ENCODE measurements at regions not wholly inside any gene's neighbourhood (a gene's known extent, or its start where the extent isn't known, plus 50 kb on each side); places are given as distances from the start of the nearest gene placed in this dataset.

DNA sequence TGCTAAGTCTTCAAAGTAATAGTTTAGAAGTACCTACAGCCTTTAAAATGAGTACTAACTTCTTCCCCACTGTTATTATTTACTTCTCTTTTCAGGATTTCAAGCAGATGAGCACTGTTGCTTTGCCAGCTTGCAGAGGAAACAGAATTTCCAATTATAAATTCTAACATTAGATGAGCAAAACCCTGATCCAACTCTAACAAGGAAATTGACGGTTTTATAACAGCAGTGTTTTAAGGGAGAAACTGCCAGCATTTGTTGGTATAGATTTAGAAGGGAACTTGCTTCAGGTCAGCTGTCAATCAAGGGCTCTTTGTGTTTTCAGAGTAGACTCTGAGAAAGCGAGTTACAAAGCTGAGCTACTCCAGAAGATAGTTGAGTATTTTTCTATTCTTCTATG is 120.5 kb downstream of the RAP2A start:
- H3K27me3 ChIP-seq (ENCODE audit: insufficient read depth, low read length) = no peaks in the 10 kb centered on the region
- H3F3A ChIP-seq (ENCODE audit: insufficient read depth, low read length) = no peaks in the 10 kb centered on the region
- no peaks in the 10 kb centered on the region for H3K9me3 ChIP-seq (ENCODE audit: low read length)
- H2AFZ ChIP-seq (ENCODE audit: low read length) = no peak overlapping the region
- H3K4me2 ChIP-seq (ENCODE audit: low read length) = no peak overlapping the region
- H3K9me2 ChIP-seq (ENCODE audit: low read depth, low read length) = no peaks in the 10 kb centered on the region
- no peaks in the 10 kb centered on the region for H3K36me3 ChIP-seq (ENCODE audit: insufficient read depth, low read length)
- no peaks in the 10 kb centered on the region for H3K79me2 ChIP-seq (ENCODE audit: insufficient read depth, low read length)
- no peak overlapping the region for H3K9ac ChIP-seq (ENCODE audit: low read length)
- no peaks in the 10 kb centered on the region for H3K4me1 ChIP-seq (ENCODE audit: insufficient read depth, low read length, severe bottlenecking)
- H3K27ac ChIP-seq (ENCODE audit: low read depth, low read length, poor library complexity, severe bottlenecking) = no peak overlapping the region
- TF ChIP-seq EZH2 (IDR thresholded peaks at IDR 0.05; ENCODE audit: borderline replicate concordance, low read length) = no peak
- TF ChIP-seq, protein P1, sequence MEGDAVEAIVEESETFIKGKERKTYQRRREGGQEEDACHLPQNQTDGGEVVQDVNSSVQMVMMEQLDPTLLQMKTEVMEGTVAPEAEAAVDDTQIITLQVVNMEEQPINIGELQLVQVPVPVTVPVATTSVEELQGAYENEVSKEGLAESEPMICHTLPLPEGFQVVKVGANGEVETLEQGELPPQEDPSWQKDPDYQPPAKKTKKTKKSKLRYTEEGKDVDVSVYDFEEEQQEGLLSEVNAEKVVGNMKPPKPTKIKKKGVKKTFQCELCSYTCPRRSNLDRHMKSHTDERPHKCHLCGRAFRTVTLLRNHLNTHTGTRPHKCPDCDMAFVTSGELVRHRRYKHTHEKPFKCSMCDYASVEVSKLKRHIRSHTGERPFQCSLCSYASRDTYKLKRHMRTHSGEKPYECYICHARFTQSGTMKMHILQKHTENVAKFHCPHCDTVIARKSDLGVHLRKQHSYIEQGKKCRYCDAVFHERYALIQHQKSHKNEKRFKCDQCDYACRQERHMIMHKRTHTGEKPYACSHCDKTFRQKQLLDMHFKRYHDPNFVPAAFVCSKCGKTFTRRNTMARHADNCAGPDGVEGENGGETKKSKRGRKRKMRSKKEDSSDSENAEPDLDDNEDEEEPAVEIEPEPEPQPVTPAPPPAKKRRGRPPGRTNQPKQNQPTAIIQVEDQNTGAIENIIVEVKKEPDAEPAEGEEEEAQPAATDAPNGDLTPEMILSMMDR (IDR thresholded peaks at IDR 0.05; ENCODE audit: low read length) = no peak
- H4K20me1 ChIP-seq (ENCODE audit: insufficient read depth, low read length) = no peaks in the 10 kb centered on the region
- H3K4me3 ChIP-seq (ENCODE audit: low read depth, low read length, poor library complexity, severe bottlenecking) = no peak overlapping the region

DNA sequence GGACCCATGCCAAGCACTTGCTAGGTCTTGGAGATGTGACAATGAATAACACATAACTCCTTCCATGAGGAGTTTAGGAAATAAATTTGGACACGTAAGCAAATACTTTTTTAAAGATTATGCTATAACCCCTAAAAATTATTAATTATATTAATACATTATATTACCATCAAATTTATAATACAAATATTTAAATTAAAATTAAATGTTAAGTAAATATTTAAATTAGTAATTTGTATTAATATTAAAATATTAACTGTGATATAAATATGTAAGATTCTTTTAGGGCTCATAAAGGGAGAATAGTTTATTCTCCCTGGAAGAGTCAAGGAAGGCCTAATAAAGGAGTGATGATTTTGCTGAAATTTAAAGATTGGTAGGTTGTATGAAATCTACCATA is 121.1 kb downstream of the RAP2A start:
- H3K9me2 ChIP-seq (ENCODE audit: low read depth, low read length) = no peaks in the 10 kb centered on the region
- no peaks in the 10 kb centered on the region for H3K79me2 ChIP-seq (ENCODE audit: insufficient read depth, low read length)
- no peaks in the 10 kb centered on the region for H3F3A ChIP-seq (ENCODE audit: insufficient read depth, low read length)
- no peaks in the 10 kb centered on the region for H3K9me3 ChIP-seq (ENCODE audit: low read length)
- no peaks in the 10 kb centered on the region for H3K4me1 ChIP-seq (ENCODE audit: insufficient read depth, low read length, severe bottlenecking)
- H3K4me2 ChIP-seq (ENCODE audit: low read length) = no peak overlapping the region
- no peak overlapping the region for H3K4me3 ChIP-seq (ENCODE audit: low read depth, low read length, poor library complexity, severe bottlenecking)
- H3K9ac ChIP-seq (ENCODE audit: low read length) = no peak overlapping the region
- no peak overlapping the region for H2AFZ ChIP-seq (ENCODE audit: low read length)
- no peak overlapping the region for H3K27ac ChIP-seq (ENCODE audit: low read depth, low read length, poor library complexity, severe bottlenecking)
- no peaks in the 10 kb centered on the region for H3K36me3 ChIP-seq (ENCODE audit: insufficient read depth, low read length)
- no peaks in the 10 kb centered on the region for H4K20me1 ChIP-seq (ENCODE audit: insufficient read depth, low read length)
- no peaks in the 10 kb centered on the region for H3K27me3 ChIP-seq (ENCODE audit: insufficient read depth, low read length)
- TF ChIP-seq, protein P1 (IDR thresholded peaks at IDR 0.05; ENCODE audit: low read length) = no peak
- TF ChIP-seq EZH2 (IDR thresholded peaks at IDR 0.05; ENCODE audit: borderline replicate concordance, low read length) = no peak

DNA sequence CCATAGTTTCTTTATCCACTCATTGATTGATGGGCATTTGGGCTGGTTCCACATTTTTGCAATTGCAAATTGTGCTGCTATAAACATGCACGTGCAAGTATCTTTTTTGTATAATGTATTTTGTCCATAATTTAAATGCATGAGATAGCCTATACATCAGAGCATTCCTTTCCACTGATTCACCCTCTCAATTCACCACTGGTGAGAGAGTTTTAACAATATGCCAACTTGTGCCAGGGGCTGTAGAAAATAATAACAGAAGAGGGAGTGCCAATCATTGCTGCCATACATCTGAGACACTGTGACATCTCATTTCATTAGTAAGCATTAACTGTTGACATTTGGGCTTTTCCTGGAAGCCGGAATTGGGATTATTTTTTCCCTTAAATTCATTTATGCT is 125.1 kb downstream of the RAP2A start:
- TF ChIP-seq, protein P1 (IDR thresholded peaks at IDR 0.05; ENCODE audit: low read length) = no peak
- TF ChIP-seq EZH2 (IDR thresholded peaks at IDR 0.05; ENCODE audit: borderline replicate concordance, low read length) = no peak
- Histone ChIP-seq H3K27ac (ENCODE audit: low read depth, low read length, poor library complexity, severe bottlenecking) (no peak overlapping the region), H4K20me1 (ENCODE audit: insufficient read depth, low read length) (no peaks in the 10 kb centered on the region), H3K27me3 (ENCODE audit: insufficient read depth, low read length) (no peaks in the 10 kb centered on the region), H3K79me2 (ENCODE audit: insufficient read depth, low read length) (no peaks in the 10 kb centered on the region), H3K4me1 (ENCODE audit: insufficient read depth, low read length, severe bottlenecking) (no peaks in the 10 kb centered on the region), H3K4me2 (ENCODE audit: low read length) (no peak overlapping the region), H3K4me3 (ENCODE audit: low read depth, low read length, poor library complexity, severe bottlenecking) (no peak overlapping the region), H3F3A (ENCODE audit: insufficient read depth, low read length) (no peaks in the 10 kb centered on the region), H3K9me3 (ENCODE audit: low read length) (no peaks in the 10 kb centered on the region), H3K36me3 (ENCODE audit: insufficient read depth, low read length) (no peaks in the 10 kb centered on the region), H2AFZ (ENCODE audit: low read length) (no peak overlapping the region), H3K9me2 (ENCODE audit: low read depth, low read length) (no peaks in the 10 kb centered on the region), H3K9ac (ENCODE audit: low read length) (no peak overlapping the region)

All from OCI-LY1 (cell line).